ENCODE measurements at regions not wholly inside any gene's neighbourhood (a gene's known extent, or its start where the extent isn't known, plus 50 kb on each side); places are given as distances from the start of the nearest gene placed in this dataset.
A peak's percentile ranks its signal among the peaks of the same experiment; 100 is the strongest.

- H3K27me3 ChIP-seq (replicated peaks in 1 of 2; ENCODE audit: control insufficient read depth in 2 of 2, insufficient read depth in 2 of 2, low read length in 1 of 2), result no peaks in the 10 kb centered on the region; a peak in 1 of 4 replicates
- no peak overlapping the region for H3K4me3 ChIP-seq
- H2AFZ ChIP-seq (ENCODE audit: control insufficient read depth, low read depth, low read length), result no peak overlapping the region
- ATAC-seq (peak; percentile 22; the same call in 1 of the 3 replicates), DNase-seq (ENCODE audit: low read depth, low spot score) (no peak), FAIRE-seq (peak; percentile 38)
- H4K20me1 ChIP-seq (ENCODE audit: control insufficient read depth, insufficient read depth), result no peaks in the 10 kb centered on the region
- WGBS (ENCODE audit: insufficient coverage, insufficient replicate concordance, low lambda C conversion rate, missing lambda C conversion rate), result 43% methylated on average over 2 of the region's 2 CpGs
- no peaks in the 10 kb centered on the region for H3K36me3 ChIP-seq (ENCODE audit: control insufficient read depth in 2 of 2, insufficient read depth in 2 of 2, low read length in 1 of 2)
- no peaks in the 10 kb centered on the region for H3K4me1 ChIP-seq (ENCODE audit: control insufficient read depth, insufficient read depth, low read length)
- no peak overlapping the region for H3K4me2 ChIP-seq (ENCODE audit: control insufficient read depth, insufficient read depth)
- in situ Hi-C loops (cut with MboI) (no loop called here), intact Hi-C loops (cut with micrococcal nuclease; ENCODE audit: unreplicated experiment) (no loop called here)
- ChIA-PET POLR2A (no interaction called here), CTCF (interaction anchor here (1.2 kb wide), 1 partner anchor 24 kb away, joined by 4 read pairs; no protein-coding TSS in a partner anchor), SMC1A (ENCODE audit: uncharacterized antibody, unreplicated experiment) (interaction anchor here (1.1 kb wide), 1 partner anchor 8 kb away, joined by 3 read pairs; no protein-coding TSS in a partner anchor), RAD21 (ENCODE audit: unreplicated experiment) (no interaction called here)
- BruUV-seq (replicated peaks), result no TSS peak
- H3K9ac ChIP-seq (ENCODE audit: control insufficient read depth, insufficient read depth, low read length), result no peak overlapping the region
- no peaks in the 10 kb centered on the region for H3K9me3 ChIP-seq (replicated peaks; ENCODE audit: control insufficient read depth, insufficient read depth, low read length)
- no peaks in the 10 kb centered on the region for H3K79me2 ChIP-seq (ENCODE audit: control insufficient read depth, insufficient read depth, low read length)
- TF ChIP-seq ETV6 (conservative IDR thresholded peaks at IDR 0.05 in 1 of 2, IDR thresholded peaks at IDR 0.05 in 1 of 2; ENCODE audit: borderline replicate concordance in 1 of 2, low read depth in 1 of 2) (no peak), FOS (IDR thresholded peaks at IDR 0.05; ENCODE audit: borderline replicate concordance, extremely low read depth, insufficient read length) (no peak), STAT3 (IDR thresholded peaks at IDR 0.05; ENCODE audit: low read depth, low read length) (no peak), PRDM15 (CRISPR knock-in tag; IDR thresholded peaks at IDR 0.05) (no peak), HDGF (IDR thresholded peaks at IDR 0.05) (peak; percentile 84; the same call in 1 of the 2 replicates), MYC (IDR thresholded peaks at IDR 0.05; ENCODE audit: insufficient read depth, insufficient read length, insufficient replicate concordance, low read length, severe bottlenecking) (no peak), RCOR1 (conservative IDR thresholded peaks at IDR 0.05; ENCODE audit: low read depth, low read length) (no peak), CHD2 (IDR thresholded peaks at IDR 0.05; ENCODE audit: borderline replicate concordance, low read depth, low read length) (no peak)
- H3K27ac ChIP-seq (ENCODE audit: control insufficient read depth, insufficient read depth), result no peak overlapping the region
These were observed 185.8 kb downstream of the GADD45G start for GRCh38 chr9:89790542-89791109.
